Osteoblast (primary cell): ENCODE measurements at regions not wholly inside any gene's neighbourhood (a gene's known extent, or its start where the extent isn't known, plus 50 kb on each side); places are given as distances from the start of the nearest gene placed in this dataset.

Source experiments
- DNase-seq: peaks from one replicate; pipeline ENCODE4 v3.0.0; 2011; ENCODE audit warnings: low spot score, mixed read lengths; ENCODE audit not compliant: insufficient read length; ENCODE audit errors: missing footprints
- H2AFZ ChIP-seq: 2 replicates; pipeline ENCODE4 v1.6.0; 2011; ENCODE audit warnings: mild to moderate bottlenecking, low read length
- H3K27ac ChIP-seq: 2 replicates; pipeline ENCODE4 v1.5.1; 2011; ENCODE audit warnings: mild to moderate bottlenecking, low read depth, low read length, moderate library complexity
- H3K27me3 ChIP-seq: 2 replicates; pipeline ENCODE4 v1.6.0; 2012; ENCODE audit warnings: mild to moderate bottlenecking, control low read depth, inconsistent platforms, low read length, moderate library complexity; ENCODE audit not compliant: insufficient read depth
- H3K36me3 ChIP-seq: 2 replicates; pipeline ENCODE4 v1.5.1; 2011; ENCODE audit warnings: mild to moderate bottlenecking, low read length, control low read depth, moderate library complexity; ENCODE audit not compliant: insufficient read depth
- H3K4me1 ChIP-seq: 2 replicates; pipeline ENCODE4 v1.5.1; 2011; ENCODE audit warnings: mild to moderate bottlenecking, low read length, control low read depth, moderate library complexity; ENCODE audit not compliant: insufficient read depth
- H3K4me2 ChIP-seq: 2 replicates; pipeline ENCODE4 v1.6.0; 2011; ENCODE audit warnings: mild to moderate bottlenecking, low read length; ENCODE audit not compliant: insufficient read depth
- H3K4me3 ChIP-seq: fragments of 200-600 bp; sonication (generic); 3 replicates; pipeline ENCODE4 v1.5.1; 2012; ENCODE audit warnings: mild to moderate bottlenecking, low read length, inconsistent platforms; ENCODE audit not compliant: insufficient read depth
- H3K79me2 ChIP-seq: 2 replicates; pipeline ENCODE4 v1.6.0; 2012; ENCODE audit warnings: mild to moderate bottlenecking, low read length, control low read depth, inconsistent platforms; ENCODE audit not compliant: insufficient read depth
- H3K9me3 ChIP-seq: 2 replicates; pipeline ENCODE4 v1.5.1; 2011; ENCODE audit warnings: low read depth, low read length, control low read depth
- H4K20me1 ChIP-seq: 2 replicates; pipeline ENCODE4 v1.6.0; 2012; ENCODE audit warnings: mild to moderate bottlenecking, low read length, control low read depth; ENCODE audit not compliant: insufficient read depth
- CTCF ChIP-seq: IDR thresholded peaks from 2 replicates; pipeline ENCODE4 v1.5.1; 2011; ENCODE audit warnings: mild to moderate bottlenecking, low read depth, low read length, moderate library complexity; ENCODE audit errors: extremely low read depth

- Histone ChIP-seq H4K20me1 (no peaks in the 10 kb centered on the region), H3K36me3 (no peaks in the 10 kb centered on the region), H3K27me3 (no peaks in the 10 kb centered on the region), H3K79me2 (no peaks in the 10 kb centered on the region), H3K4me1 (no peaks in the 10 kb centered on the region), H2AFZ (no peak overlapping the region), H3K27ac (no peak overlapping the region), H3K4me3 (no peak overlapping the region), H3K9me3 (no peaks in the 10 kb centered on the region), H3K4me2 (no peak overlapping the region)
- DNase-seq = no peak
- TF ChIP-seq CTCF = no peak
Observed at GRCh38 chr7:27420702-27421101, 178.1 kb downstream of the EVX1 start.

GRCh38 chr7:27423290-27423689 lies 180.7 kb downstream of the EVX1 start:
- H3K9me3 ChIP-seq = peaks cover 2% of the 10 kb centered on the region
- no peak overlapping the region for H3K4me2 ChIP-seq
- no peaks in the 10 kb centered on the region for H3K79me2 ChIP-seq
- H3K27ac ChIP-seq = no peak overlapping the region
- no peaks in the 10 kb centered on the region for H3K4me1 ChIP-seq
- H4K20me1 ChIP-seq = no peaks in the 10 kb centered on the region
- peaks cover 7% of the 10 kb centered on the region for H3K27me3 ChIP-seq
- H2AFZ ChIP-seq = no peak overlapping the region
- DNase-seq = no peak
- TF ChIP-seq CTCF = no peak
- no peaks in the 10 kb centered on the region for H3K36me3 ChIP-seq
- H3K4me3 ChIP-seq = no peak overlapping the region

- Histone ChIP-seq H3K4me1 (no peaks in the 10 kb centered on the region), H3K9me3 (peaks cover 2% of the 10 kb centered on the region), H4K20me1 (no peaks in the 10 kb centered on the region), H3K36me3 (no peaks in the 10 kb centered on the region), H2AFZ (no peak overlapping the region), H3K79me2 (no peaks in the 10 kb centered on the region), H3K27ac (no peak overlapping the region), H3K27me3 (peaks cover 10% of the 10 kb centered on the region), H3K4me3 (no peak overlapping the region), H3K4me2 (no peak overlapping the region)
- TF ChIP-seq CTCF = no peak
- DNase-seq = no peak
Observed at GRCh38 chr7:27423821-27424220, 181.2 kb downstream of the EVX1 start.

- DNase-seq = no peak
- no peak for TF ChIP-seq CTCF
- no peaks in the 10 kb centered on the region for H4K20me1 ChIP-seq
- H3K79me2 ChIP-seq = no peaks in the 10 kb centered on the region
- H3K4me2 ChIP-seq = no peak overlapping the region
- no peaks in the 10 kb centered on the region for H3K4me1 ChIP-seq
- H3K27me3 ChIP-seq = peaks cover 10% of the 10 kb centered on the region
- no peak overlapping the region for H3K27ac ChIP-seq
- H3K36me3 ChIP-seq = no peaks in the 10 kb centered on the region
- no peak overlapping the region for H3K4me3 ChIP-seq
- H3K9me3 ChIP-seq = peaks cover 2% of the 10 kb centered on the region
- no peak overlapping the region for H2AFZ ChIP-seq
Observed at GRCh38 chr7:27424231-27424630, 181.6 kb downstream of the EVX1 start.
